GM12891 (cell line): ENCODE measurements at regions not wholly inside any gene's neighbourhood (a gene's known extent, or its start where the extent isn't known, plus 50 kb on each side); places are given as distances from the start of the nearest gene placed in this dataset.

ENCODE experiments used
- PAX5 ChIP-seq: IDR thresholded peaks from 2 replicates; pipeline ENCODE4 v1.6.1; 2011; ENCODE audit warnings: low read length, moderate library complexity, mild to moderate bottlenecking; ENCODE audit not compliant: insufficient read depth, severe bottlenecking
- POLR2A ChIP-seq: IDR thresholded peaks from 2 replicates; pipeline ENCODE4 v1.6.1; 2011; ENCODE audit warnings: low read depth, low read length, control low read depth
- POLR2AphosphoS5 ChIP-seq: IDR thresholded peaks from 2 replicates; pipeline ENCODE4 v1.6.1; 2011; ENCODE audit warnings: low read depth, low read length, control low read depth
- POU2F2 ChIP-seq: IDR thresholded peaks from 2 replicates; pipeline ENCODE4 v1.6.1; 2011; ENCODE audit warnings: low read depth, mild to moderate bottlenecking, control low read depth, low read length, moderate library complexity
- SPI1 ChIP-seq: IDR thresholded peaks from 2 replicates; pipeline ENCODE4 v1.6.1; 2011; ENCODE audit warnings: low read depth, low read length, control low read depth
- TAF1 ChIP-seq: IDR thresholded peaks from 2 replicates; pipeline ENCODE4 v1.6.1; 2011; ENCODE audit warnings: low read depth, low read length, control low read depth

DNA sequence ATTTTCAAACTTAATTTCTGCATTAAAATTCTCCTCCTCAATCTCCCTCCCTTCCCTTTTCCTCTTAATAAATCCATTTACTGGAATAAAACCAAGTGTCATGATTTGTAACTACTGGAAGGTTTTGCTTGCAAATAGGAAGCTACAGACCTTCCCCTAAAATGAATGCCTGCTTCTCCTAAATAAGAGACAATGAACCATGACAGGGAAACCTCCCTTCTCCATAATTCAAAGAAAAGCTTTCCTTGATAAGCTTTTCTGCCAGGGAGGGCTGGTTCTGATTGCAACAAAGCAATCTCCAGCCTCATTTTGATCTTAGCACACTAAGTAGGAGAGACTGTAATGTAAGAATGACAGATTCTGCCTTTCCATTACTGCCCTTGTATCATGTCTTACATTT lies 111.0 kb upstream of the CDH20 start:
- TF ChIP-seq POLR2AphosphoS5 (no peak), POLR2A (no peak), POU2F2 (no peak), TAF1 (no peak), PAX5 (no peak), SPI1 (no peak)
